ENCODE measurements at regions not wholly inside any gene's neighbourhood (a gene's known extent, or its start where the extent isn't known, plus 50 kb on each side); places are given as distances from the start of the nearest gene placed in this dataset.

DNA sequence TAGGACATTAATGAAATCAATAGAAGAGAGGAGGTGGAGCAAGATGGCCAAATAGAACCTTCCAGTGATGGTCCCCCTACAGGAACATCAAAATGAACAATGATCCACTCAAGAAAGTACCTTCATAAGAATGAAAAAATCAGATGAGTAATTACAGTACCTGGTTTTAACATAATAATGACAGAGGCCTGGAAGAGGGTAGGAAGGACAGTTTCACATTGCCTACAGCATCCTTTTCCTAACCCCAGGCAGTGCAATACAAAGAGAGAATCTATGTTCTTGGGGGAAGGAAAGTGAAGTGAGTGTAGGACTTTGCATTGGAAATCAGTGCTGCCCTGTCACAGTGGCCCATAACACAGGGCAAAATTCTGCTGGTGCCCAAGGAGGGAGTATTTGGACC is 81.2 kb upstream of the SPTLC1 start:
- H3K36me3 ChIP-seq (replicated peaks; ENCODE audit: insufficient read depth, low read length): no peaks in the 10 kb centered on the region
- H4K20me1 ChIP-seq (ENCODE audit: insufficient read depth, low read length): no peaks in the 10 kb centered on the region
- no peak for DNase-seq
- no peak overlapping the region for H2AFZ ChIP-seq (ENCODE audit: low read length)
- H3K9ac ChIP-seq (ENCODE audit: low read length): no peak overlapping the region
- TF ChIP-seq EZH2 (optimal IDR thresholded peaks at IDR 0.05; ENCODE audit: low read depth, low read length) (no peak), CTCF (IDR thresholded peaks at IDR 0.05; ENCODE audit: low read length) (no peak), EZH2phosphoT487 (IDR thresholded peaks at IDR 0.05; ENCODE audit: low read length) (no peak)
- no peaks in the 10 kb centered on the region for H3K79me2 ChIP-seq (ENCODE audit: low read length)
- no peaks in the 10 kb centered on the region for H3K9me3 ChIP-seq (replicated peaks; ENCODE audit: insufficient read depth, low read length)
- H3K27ac ChIP-seq (ENCODE audit: low read length): no peak overlapping the region
- no peaks in the 10 kb centered on the region for H3F3A ChIP-seq (ENCODE audit: insufficient read depth, low read length)
- H3K27me3 ChIP-seq (replicated peaks; ENCODE audit: insufficient read depth, low read length): no peaks in the 10 kb centered on the region
- H3K4me2 ChIP-seq (ENCODE audit: low read depth, low read length): no peak overlapping the region
- H3K9me2 ChIP-seq (replicated peaks; ENCODE audit: insufficient read depth, low read length): no peaks in the 10 kb centered on the region
- no peak overlapping the region for H3K4me3 ChIP-seq (ENCODE audit: low read length)
- no peaks in the 10 kb centered on the region for H3K4me1 ChIP-seq (ENCODE audit: low read length)

- H3K27ac ChIP-seq (ENCODE audit: low read length): no peak overlapping the region
- no peaks in the 10 kb centered on the region for H4K20me1 ChIP-seq (ENCODE audit: insufficient read depth, low read length)
- TF ChIP-seq EZH2phosphoT487 (IDR thresholded peaks at IDR 0.05; ENCODE audit: low read length): no peak
- TF ChIP-seq EZH2 (optimal IDR thresholded peaks at IDR 0.05; ENCODE audit: low read depth, low read length): no peak
- TF ChIP-seq CTCF (IDR thresholded peaks at IDR 0.05; ENCODE audit: low read length): no peak
- H3K9me2 ChIP-seq (replicated peaks; ENCODE audit: insufficient read depth, low read length): no peaks in the 10 kb centered on the region
- H3K27me3 ChIP-seq (replicated peaks; ENCODE audit: insufficient read depth, low read length): no peaks in the 10 kb centered on the region
- no peaks in the 10 kb centered on the region for H3K79me2 ChIP-seq (ENCODE audit: low read length)
- H3K4me2 ChIP-seq (ENCODE audit: low read depth, low read length): no peak overlapping the region
- no peaks in the 10 kb centered on the region for H3K36me3 ChIP-seq (replicated peaks; ENCODE audit: insufficient read depth, low read length)
- H3K4me1 ChIP-seq (ENCODE audit: low read length): no peaks in the 10 kb centered on the region
- DNase-seq: no peak
- no peak overlapping the region for H3K9ac ChIP-seq (ENCODE audit: low read length)
- H2AFZ ChIP-seq (ENCODE audit: low read length): no peak overlapping the region
- H3K4me3 ChIP-seq (ENCODE audit: low read length): no peak overlapping the region
- H3F3A ChIP-seq (ENCODE audit: insufficient read depth, low read length): no peaks in the 10 kb centered on the region
- no peaks in the 10 kb centered on the region for H3K9me3 ChIP-seq (replicated peaks; ENCODE audit: insufficient read depth, low read length)
These were observed 76.6 kb upstream of the SPTLC1 start for GRCh38 chr9:92191801-92192200.

- no peaks in the 10 kb centered on the region for H3K9me3 ChIP-seq (replicated peaks; ENCODE audit: insufficient read depth, low read length)
- no peaks in the 10 kb centered on the region for H3K27me3 ChIP-seq (replicated peaks; ENCODE audit: insufficient read depth, low read length)
- H3K36me3 ChIP-seq (replicated peaks; ENCODE audit: insufficient read depth, low read length): no peaks in the 10 kb centered on the region
- H3F3A ChIP-seq (ENCODE audit: insufficient read depth, low read length): no peaks in the 10 kb centered on the region
- TF ChIP-seq EZH2 (optimal IDR thresholded peaks at IDR 0.05; ENCODE audit: low read depth, low read length) (no peak), CTCF (IDR thresholded peaks at IDR 0.05; ENCODE audit: low read length) (no peak), EZH2phosphoT487 (IDR thresholded peaks at IDR 0.05; ENCODE audit: low read length) (no peak)
- H3K9ac ChIP-seq (ENCODE audit: low read length): no peak overlapping the region
- H3K4me1 ChIP-seq (ENCODE audit: low read length): no peaks in the 10 kb centered on the region
- H2AFZ ChIP-seq (ENCODE audit: low read length): no peak overlapping the region
- H3K27ac ChIP-seq (ENCODE audit: low read length): no peak overlapping the region
- H3K4me2 ChIP-seq (ENCODE audit: low read depth, low read length): no peak overlapping the region
- H3K9me2 ChIP-seq (replicated peaks; ENCODE audit: insufficient read depth, low read length): no peaks in the 10 kb centered on the region
- no peak for DNase-seq
- H4K20me1 ChIP-seq (ENCODE audit: insufficient read depth, low read length): no peaks in the 10 kb centered on the region
- no peaks in the 10 kb centered on the region for H3K79me2 ChIP-seq (ENCODE audit: low read length)
- H3K4me3 ChIP-seq (ENCODE audit: low read length): no peak overlapping the region
These were observed 75.2 kb upstream of the SPTLC1 start for GRCh38 chr9:92190536-92190790.
